Upper lobe of right lung (tissue), 1 donor: ENCODE measurements at regions not wholly inside any gene's neighbourhood (a gene's known extent, or its start where the extent isn't known, plus 50 kb on each side); places are given as distances from the start of the nearest gene placed in this dataset.

Source experiments
- ATAC-seq: fragments of 200-7000 bp; cut with Tn5 transposase; one replicate; pipeline ENCODE4 v1.9.1; 2020; ENCODE audit warnings: mild to moderate bottlenecking, moderate library complexity
- DNase-seq: peaks from one replicate; pipeline ENCODE4 v3.0.0-alpha.2; 2020
- H3K27ac ChIP-seq: fragments of 200-600 bp; one replicate; pipeline ENCODE4 v1.8.0; 2022
- H3K27me3 ChIP-seq: fragments of 200-600 bp; one replicate; pipeline ENCODE4 v1.8.0; 2022; ENCODE audit warnings: mild to moderate bottlenecking
- H3K36me3 ChIP-seq: fragments of 200-600 bp; one replicate; pipeline ENCODE4 v1.8.0; 2022
- H3K4me1 ChIP-seq: fragments of 200-600 bp; one replicate; pipeline ENCODE4 v1.8.0; 2022
- H3K4me3 ChIP-seq: fragments of 200-600 bp; one replicate; pipeline ENCODE4 v1.8.0; 2022; ENCODE audit warnings: mild to moderate bottlenecking
- H3K9me3 ChIP-seq: fragments of 200-600 bp; one replicate; pipeline ENCODE4 v1.8.0; 2022
- intact Hi-C: fragments of 100-400 bp; cut with DNase I; formaldehyde crosslinking; loops from one replicate; pipeline ENCODE4 v1.11.0; 2022
- TF ChIP-seq, protein P1 (sequence below): fragments of 200-600 bp; IDR thresholded peaks from one replicate; pipeline ENCODE4 v1.8.0; 2022; ENCODE audit warnings: antibody characterized with exemption
- donor health status: DM: no; HTN: yes; CAD: no; lungs with severe emphysema.

DNA sequence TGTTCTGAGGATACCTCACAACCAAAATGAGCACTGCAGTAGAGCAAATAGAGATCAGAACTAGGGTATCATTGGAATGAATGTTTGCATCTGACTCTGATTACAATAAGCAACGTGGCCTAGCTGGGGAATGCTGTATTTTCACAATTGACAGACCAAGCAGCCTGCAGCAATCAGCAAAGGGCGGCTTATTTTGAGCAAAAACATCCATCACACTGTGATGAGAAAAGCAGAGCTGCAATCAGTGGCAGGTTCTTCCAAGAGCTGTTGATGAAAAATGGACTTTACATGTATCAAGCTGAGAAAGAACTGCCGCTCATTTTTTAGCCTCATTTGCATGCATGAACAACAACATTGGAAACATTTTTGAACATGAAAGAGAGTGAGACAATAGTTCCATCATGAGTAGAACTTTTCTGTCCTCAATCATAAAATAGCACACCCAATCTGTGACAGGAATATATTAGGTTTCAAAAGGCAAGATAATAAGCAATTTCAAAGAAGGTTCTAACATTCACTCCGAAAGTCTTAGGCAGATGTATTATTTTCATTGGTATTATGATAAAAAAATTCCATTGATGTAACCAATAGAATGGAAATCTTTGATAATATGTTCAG is 249.7 kb upstream of the FBXO33 start:
- no peak for ATAC-seq
- intact Hi-C loops, result no loop called here

DNA sequence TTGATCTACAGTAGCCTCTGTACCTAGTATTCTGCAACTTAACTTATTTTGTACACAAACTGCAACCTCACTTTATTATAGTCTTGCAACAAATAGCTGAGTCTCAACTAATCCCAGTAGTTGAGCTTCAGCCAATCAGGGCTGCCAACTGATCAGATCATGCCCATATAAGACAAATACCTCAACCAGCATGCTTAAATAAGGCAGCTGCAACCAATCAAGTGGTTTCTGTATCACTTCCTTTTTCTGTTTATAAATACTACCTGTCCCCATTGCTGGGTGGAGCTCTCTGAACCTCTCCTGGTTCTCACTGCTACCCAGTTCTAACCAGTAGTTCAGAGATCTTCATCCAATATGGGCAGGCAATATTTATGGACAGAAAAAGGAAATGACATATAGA is 248.5 kb upstream of the FBXO33 start:
- H3K27me3 ChIP-seq, result no peaks in the 10 kb centered on the region
- no peak for DNase-seq
- intact Hi-C loops, result no loop called here
- H3K4me3 ChIP-seq, result no peak overlapping the region
- TF ChIP-seq, protein P1, sequence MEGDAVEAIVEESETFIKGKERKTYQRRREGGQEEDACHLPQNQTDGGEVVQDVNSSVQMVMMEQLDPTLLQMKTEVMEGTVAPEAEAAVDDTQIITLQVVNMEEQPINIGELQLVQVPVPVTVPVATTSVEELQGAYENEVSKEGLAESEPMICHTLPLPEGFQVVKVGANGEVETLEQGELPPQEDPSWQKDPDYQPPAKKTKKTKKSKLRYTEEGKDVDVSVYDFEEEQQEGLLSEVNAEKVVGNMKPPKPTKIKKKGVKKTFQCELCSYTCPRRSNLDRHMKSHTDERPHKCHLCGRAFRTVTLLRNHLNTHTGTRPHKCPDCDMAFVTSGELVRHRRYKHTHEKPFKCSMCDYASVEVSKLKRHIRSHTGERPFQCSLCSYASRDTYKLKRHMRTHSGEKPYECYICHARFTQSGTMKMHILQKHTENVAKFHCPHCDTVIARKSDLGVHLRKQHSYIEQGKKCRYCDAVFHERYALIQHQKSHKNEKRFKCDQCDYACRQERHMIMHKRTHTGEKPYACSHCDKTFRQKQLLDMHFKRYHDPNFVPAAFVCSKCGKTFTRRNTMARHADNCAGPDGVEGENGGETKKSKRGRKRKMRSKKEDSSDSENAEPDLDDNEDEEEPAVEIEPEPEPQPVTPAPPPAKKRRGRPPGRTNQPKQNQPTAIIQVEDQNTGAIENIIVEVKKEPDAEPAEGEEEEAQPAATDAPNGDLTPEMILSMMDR, result no peak
- H3K27ac ChIP-seq, result no peak overlapping the region
- H3K9me3 ChIP-seq, result no peaks in the 10 kb centered on the region
- no peaks in the 10 kb centered on the region for H3K36me3 ChIP-seq
- no peak for ATAC-seq
- no peaks in the 10 kb centered on the region for H3K4me1 ChIP-seq

More for the DNA sequence above, 249.7 kb upstream of the FBXO33 start:
- H3K9me3 ChIP-seq, result no peaks in the 10 kb centered on the region
- DNase-seq, result no peak
- H3K4me3 ChIP-seq, result no peak overlapping the region
- no peaks in the 10 kb centered on the region for H3K36me3 ChIP-seq
- TF ChIP-seq, protein P1, result no peak
- H3K27me3 ChIP-seq, result no peaks in the 10 kb centered on the region
- no peaks in the 10 kb centered on the region for H3K4me1 ChIP-seq
- H3K27ac ChIP-seq, result no peak overlapping the region

DNA sequence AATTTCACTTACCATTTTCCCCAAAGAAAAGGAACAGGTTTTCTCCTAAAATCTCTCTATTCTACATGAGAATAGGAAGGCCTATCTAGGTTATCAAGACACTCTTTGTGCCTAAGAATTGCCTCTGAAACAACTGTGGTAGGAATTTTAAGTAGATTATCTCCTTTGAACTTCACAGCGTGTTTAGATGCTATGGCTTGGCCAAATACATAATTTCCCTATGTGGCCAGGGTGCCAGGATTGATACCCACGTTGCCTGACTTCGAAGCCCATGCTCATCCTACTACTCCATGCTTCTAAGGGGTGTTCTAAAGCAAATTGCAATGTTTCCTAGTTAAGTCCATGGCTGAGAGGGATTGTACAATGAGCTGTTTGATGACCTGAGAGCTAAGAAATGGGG is 241.5 kb upstream of the FBXO33 start:
- intact Hi-C loops, result no loop called here
- Histone ChIP-seq H3K27ac (no peak overlapping the region), H3K4me3 (no peak overlapping the region), H3K27me3 (no peaks in the 10 kb centered on the region), H3K4me1 (no peaks in the 10 kb centered on the region), H3K9me3 (no peaks in the 10 kb centered on the region), H3K36me3 (no peaks in the 10 kb centered on the region)
- DNase-seq, result no peak
- TF ChIP-seq, protein P1, result no peak
- no peak for ATAC-seq

DNA sequence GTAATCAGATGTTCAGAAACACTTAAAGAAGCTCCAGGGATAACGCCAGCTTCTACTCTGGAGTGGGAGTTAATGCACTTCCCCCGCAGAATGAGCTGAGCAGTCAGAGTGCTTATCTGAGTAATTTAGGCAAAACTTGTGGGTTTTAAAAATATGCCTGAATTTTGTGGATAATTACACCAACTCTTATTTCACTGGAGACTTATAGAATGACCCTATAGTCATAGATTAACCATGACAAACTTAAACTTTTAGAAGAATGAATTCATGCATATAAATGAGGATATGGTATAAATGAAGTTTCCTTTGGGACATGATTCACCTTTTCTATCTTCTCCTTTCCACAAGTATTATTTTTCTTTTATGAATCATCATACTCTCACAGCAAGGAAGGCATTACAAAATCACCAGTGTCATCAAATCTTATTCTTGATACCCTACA is 241.1 kb upstream of the FBXO33 start:
- no peak for DNase-seq
- intact Hi-C loops, result no loop called here
- ATAC-seq, result no peak
- Histone ChIP-seq H3K36me3 (no peaks in the 10 kb centered on the region), H3K9me3 (no peaks in the 10 kb centered on the region), H3K4me1 (no peaks in the 10 kb centered on the region), H3K27ac (no peak overlapping the region), H3K27me3 (no peaks in the 10 kb centered on the region), H3K4me3 (no peak overlapping the region)
- TF ChIP-seq, protein P1, result no peak

DNA sequence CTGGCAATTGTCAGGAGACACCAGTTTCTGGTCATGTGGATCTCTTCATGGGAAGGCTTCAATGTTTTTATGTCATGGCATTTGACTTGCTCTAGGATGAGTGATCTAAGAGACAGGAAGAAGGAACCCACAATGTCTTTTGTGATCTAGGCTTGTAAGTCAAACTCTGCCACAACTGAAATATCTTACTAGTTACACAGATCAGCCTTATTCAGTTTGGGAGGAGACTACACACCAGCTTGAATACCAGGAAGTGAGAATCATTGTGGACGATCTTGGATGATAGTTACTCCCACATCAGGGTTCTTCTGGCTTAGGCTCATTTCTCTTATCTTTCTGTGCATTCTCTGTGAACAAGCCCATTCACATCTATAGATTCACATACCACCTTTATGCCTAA is 236.2 kb upstream of the FBXO33 start:
- H3K4me3 ChIP-seq, result no peak overlapping the region
- TF ChIP-seq, protein P1, result no peak
- intact Hi-C loops, result no loop called here
- no peaks in the 10 kb centered on the region for H3K9me3 ChIP-seq
- H3K4me1 ChIP-seq, result no peaks in the 10 kb centered on the region
- ATAC-seq, result no peak
- DNase-seq, result no peak
- H3K27ac ChIP-seq, result no peak overlapping the region
- H3K27me3 ChIP-seq, result no peaks in the 10 kb centered on the region
- no peaks in the 10 kb centered on the region for H3K36me3 ChIP-seq

DNA sequence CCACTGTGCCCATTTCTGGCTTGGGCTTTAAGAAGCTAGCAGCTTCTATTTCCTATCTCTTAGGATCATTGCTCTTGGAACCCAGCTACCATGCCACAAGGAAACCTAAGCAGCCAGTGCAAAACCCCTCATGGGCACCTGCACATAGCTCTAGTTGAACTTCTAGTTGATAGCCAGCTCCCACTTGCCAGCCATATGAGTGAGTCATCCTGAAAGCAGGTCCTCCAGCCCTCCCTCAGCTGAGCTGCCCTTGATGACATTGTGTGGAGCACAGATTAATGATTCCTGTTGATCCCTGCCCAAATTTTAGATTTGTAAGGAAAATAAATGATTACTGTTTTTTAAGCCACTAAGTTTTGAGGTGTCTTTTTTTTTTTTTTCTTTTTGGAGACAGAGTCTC is 234.2 kb upstream of the FBXO33 start:
- H3K4me3 ChIP-seq, result no peak overlapping the region
- H3K27ac ChIP-seq, result no peak overlapping the region
- ATAC-seq (no peak), DNase-seq (no peak)
- no peaks in the 10 kb centered on the region for H3K4me1 ChIP-seq
- no peaks in the 10 kb centered on the region for H3K36me3 ChIP-seq
- no peaks in the 10 kb centered on the region for H3K27me3 ChIP-seq
- TF ChIP-seq, protein P1, result no peak
- intact Hi-C loops, result no loop called here
- H3K9me3 ChIP-seq, result no peaks in the 10 kb centered on the region
